RWPE1 (cell line): ENCODE measurements at regions not wholly inside any gene's neighbourhood (a gene's known extent, or its start where the extent isn't known, plus 50 kb on each side); places are given as distances from the start of the nearest gene placed in this dataset.

Experiments
- CTCF ChIA-PET: fragments of 350-600 bp; sonication (Branson Sonifier 250); formaldehyde crosslinking; extraction: SDS; loops from one replicate; lab custom pipeline; 2021; lab: Yijun Ruan, JAX
- POLR2A ChIA-PET: fragments of 400-600 bp; formaldehyde crosslinking; extraction: SDS; loops from one replicate; lab custom pipeline; 2020; ENCODE audit warnings: antibody characterized with exemption; ENCODE audit not compliant: low non-redundant PET; lab: Yijun Ruan, JAX
- DNase-seq: peaks from one replicate; pipeline ENCODE4 v3.0.0; 2012; ENCODE audit warnings: low spot score
- H3K27ac ChIP-seq: fragments of 450-650 bp; 2 replicates; pipeline ENCODE4 v1.5.1; 2017
- TF ChIP-seq, protein P1 (sequence below): fragments of 450-650 bp; conservative IDR thresholded peaks from 2 replicates; pipeline ENCODE4 v1.5.1; 2017; ENCODE audit warnings: low read depth, mild to moderate bottlenecking

DNA sequence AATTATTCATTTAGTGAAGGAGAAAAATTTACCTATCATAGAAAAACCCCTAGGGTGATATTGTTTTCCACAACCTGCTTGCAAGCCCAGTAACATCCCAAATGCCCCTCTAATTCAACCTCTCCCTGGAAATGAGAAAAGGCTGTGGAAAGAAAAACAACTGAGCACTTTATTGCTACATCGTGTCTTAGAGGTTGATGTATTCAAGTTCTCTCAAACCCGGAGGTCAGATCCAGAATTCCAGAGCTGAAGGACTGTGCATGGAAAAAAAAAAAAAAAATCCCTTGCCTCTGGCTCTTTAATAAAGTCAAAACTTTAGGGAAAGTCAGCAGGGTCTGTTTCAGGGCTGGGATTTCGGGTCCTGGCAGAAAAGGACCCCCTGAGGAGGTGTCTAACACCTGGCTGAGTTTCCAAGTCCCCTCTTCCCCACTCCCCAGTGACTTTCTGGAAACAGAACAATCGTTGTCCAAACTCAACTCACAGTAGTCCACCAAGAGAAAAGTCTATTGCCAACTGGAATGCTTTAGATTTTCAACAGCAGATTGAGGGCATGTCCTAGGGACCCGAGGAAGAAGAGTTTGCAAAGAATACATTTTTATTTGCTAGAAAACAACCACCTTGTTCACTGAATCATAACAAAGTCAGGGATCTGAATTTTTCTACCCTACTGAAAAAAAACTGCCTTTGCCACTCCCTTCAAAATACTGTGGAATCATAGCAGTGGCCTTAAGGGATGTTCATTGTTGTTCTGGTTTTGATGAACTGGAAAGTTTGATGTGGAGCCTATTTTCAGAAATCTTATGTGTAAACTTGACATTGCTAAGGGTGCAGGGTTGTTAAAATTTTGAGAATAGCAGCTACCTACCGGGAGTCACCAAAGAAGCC, 207.5 kb upstream of the ADAMTS9 start:
- DNase-seq, result no peak
- no peak overlapping the region for H3K27ac ChIP-seq
- TF ChIP-seq, protein P1, sequence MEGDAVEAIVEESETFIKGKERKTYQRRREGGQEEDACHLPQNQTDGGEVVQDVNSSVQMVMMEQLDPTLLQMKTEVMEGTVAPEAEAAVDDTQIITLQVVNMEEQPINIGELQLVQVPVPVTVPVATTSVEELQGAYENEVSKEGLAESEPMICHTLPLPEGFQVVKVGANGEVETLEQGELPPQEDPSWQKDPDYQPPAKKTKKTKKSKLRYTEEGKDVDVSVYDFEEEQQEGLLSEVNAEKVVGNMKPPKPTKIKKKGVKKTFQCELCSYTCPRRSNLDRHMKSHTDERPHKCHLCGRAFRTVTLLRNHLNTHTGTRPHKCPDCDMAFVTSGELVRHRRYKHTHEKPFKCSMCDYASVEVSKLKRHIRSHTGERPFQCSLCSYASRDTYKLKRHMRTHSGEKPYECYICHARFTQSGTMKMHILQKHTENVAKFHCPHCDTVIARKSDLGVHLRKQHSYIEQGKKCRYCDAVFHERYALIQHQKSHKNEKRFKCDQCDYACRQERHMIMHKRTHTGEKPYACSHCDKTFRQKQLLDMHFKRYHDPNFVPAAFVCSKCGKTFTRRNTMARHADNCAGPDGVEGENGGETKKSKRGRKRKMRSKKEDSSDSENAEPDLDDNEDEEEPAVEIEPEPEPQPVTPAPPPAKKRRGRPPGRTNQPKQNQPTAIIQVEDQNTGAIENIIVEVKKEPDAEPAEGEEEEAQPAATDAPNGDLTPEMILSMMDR, result no peak
- ChIA-PET POLR2A (no interaction called here), CTCF (interaction anchor here (0.7 kb wide), 1 partner anchor 1922 kb away, joined by 4 read pairs; no protein-coding TSS in a partner anchor)

DNA sequence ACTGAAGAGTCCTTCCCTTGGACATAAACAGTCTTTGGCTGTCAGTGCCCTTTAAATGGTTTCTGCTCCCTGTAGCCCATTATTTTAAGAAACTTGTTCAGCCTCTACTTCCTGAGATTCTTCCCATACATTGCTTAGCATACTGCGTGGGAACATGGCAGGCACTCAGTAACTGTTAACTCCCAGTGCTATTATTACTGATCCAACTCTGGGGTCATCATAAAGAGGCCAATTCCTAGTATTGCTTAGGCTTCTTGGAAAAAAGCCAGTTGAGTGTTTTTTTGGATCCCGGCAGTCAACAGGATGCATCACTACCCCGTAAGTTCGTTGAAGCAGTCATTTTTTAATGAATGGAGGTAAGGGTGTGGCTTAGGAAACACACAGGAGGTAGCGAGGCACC, 206.2 kb upstream of the ADAMTS9 start:
- ChIA-PET POLR2A (no interaction called here), CTCF (no interaction called here)
- no peak for DNase-seq
- no peak overlapping the region for H3K27ac ChIP-seq
- TF ChIP-seq, protein P1, result no peak

DNA sequence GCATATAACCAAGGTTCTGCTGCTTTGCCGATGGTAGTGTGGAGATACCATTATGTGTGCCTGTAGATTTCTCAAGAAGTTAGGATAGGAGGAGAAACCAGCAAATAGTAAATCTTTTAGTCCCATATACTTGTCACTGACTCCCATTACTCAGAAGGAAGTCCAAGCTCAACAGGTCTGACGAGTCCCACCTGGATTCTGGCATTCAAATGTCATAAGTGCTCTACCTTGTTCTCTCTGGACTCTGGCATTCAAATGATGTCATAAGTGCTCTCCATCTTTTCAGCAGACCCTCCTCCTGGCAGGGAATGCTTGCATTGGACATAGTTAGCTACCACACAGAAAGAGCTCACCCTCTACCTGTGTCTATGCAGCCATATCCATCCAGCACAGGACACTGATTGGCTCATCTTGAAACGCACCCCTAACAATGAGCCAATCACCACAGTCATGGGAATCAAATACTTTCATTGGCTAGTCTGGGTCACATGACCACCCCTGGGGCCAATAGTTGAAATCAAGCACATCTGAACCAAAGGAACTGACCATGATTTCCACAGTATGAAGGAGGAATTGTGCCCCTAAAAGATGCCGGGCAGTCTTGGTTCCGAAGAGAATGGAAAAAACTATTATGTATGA, 205.0 kb upstream of the ADAMTS9 start:
- DNase-seq, result no peak
- H3K27ac ChIP-seq, result no peak overlapping the region
- ChIA-PET POLR2A (no interaction called here), CTCF (no interaction called here)
- TF ChIP-seq, protein P1, result no peak

DNA sequence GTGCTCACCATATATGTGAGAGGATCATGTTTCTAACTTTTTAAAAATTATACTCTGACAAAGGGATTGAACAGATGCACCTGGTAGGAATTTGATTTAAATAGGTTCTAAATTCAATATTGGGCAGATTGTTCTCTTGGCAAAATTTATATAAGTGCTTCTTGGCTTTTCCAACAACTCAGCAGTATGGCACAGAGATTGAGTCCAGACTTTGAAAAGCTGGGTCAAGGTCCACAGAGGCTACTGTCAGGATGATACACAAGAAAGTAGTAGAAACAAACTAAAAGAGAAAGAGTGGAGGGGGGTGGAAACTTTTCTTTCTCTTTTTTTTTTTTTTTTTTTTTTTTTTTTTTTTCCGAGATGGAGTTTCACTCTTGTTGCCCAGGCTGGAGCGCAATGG, 203.2 kb upstream of the ADAMTS9 start:
- no peak for DNase-seq
- H3K27ac ChIP-seq, result no peak overlapping the region
- ChIA-PET CTCF (no interaction called here), POLR2A (no interaction called here)
- TF ChIP-seq, protein P1, result no peak

DNA sequence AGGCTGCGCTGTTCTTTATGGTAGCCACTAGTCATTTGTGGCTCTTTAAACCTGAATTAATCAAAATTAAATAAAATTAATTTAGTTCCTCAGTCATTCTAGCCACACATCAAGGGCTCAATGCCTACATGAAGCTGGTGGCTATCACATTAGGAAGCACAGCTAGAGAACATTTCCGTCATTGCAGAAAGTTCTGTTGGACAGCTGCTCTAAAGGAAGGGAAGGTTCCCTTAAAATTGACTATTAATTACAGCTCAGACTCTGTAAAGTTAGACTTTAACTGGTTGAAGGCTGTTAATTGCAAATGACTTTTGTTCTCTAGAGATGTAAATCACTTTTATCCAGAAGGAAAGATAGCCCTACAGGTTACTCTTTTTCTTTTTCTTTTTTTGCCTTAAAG, 202.7 kb upstream of the ADAMTS9 start:
- no peak overlapping the region for H3K27ac ChIP-seq
- ChIA-PET POLR2A (no interaction called here), CTCF (no interaction called here)
- TF ChIP-seq, protein P1, result no peak
- DNase-seq, result no peak

DNA sequence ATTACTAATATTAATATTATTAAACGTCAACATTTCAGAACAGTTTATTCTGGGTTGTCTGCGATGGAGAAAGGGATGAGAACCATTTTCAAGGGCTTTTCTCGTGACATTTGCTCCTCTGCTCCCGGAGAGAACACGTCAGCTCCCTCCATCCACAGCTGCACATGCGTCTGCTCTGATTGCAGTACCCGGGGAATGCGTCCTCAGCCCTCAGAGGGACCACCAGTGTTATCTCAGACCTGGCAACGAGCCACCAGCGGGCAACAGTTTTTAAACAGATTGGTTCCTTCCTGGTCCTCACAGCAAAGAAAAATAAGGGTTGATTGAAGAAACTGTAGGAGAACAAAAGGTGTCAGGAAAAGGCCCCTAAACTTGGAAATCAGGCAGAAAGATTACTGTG, 202.2 kb upstream of the ADAMTS9 start:
- ChIA-PET CTCF (no interaction called here), POLR2A (no interaction called here)
- H3K27ac ChIP-seq, result no peak overlapping the region
- DNase-seq, result no peak
- TF ChIP-seq, protein P1, result no peak
